Activated CD4-positive, alpha-beta T cell treated with anti-CD3 and anti-CD28 coated beads, Interleukin-2, amount 10 ng/mL, durations not matched to agents 7 days and 5 days (primary cell): ENCODE measurements at regions not wholly inside any gene's neighbourhood (a gene's known extent, or its start where the extent isn't known, plus 50 kb on each side); places are given as distances from the start of the nearest gene placed in this dataset.

ENCODE experiments used
- CTCF ChIA-PET: fragments of 350-600 bp; sonication (Branson Sonifier 250); formaldehyde crosslinking; loops from one replicate; lab custom pipeline; 2021; ENCODE audit warnings: antibody characterized with exemption; lab: Charles Lee
- POLR2A ChIA-PET: fragments of 350-600 bp; sonication (Branson Sonifier 250); formaldehyde crosslinking; loops from one replicate; lab custom pipeline; 2021; ENCODE audit warnings: antibody characterized with exemption; lab: Charles Lee
- DNase-seq: peaks from one replicate; pipeline ENCODE4 v3.0.0-alpha.2; 2020
- H3K27ac Mint-ChIP-seq: one replicate; pipeline ENCODE4 v1.8.0; 2021; ENCODE audit warnings: mild to moderate bottlenecking, moderate library complexity, mixed read lengths
- H3K27me3 Mint-ChIP-seq: one replicate; pipeline ENCODE4 v1.8.0; 2021; ENCODE audit warnings: mixed read lengths
- H3K36me3 Mint-ChIP-seq: one replicate; pipeline ENCODE4 v1.8.0; 2021; ENCODE audit warnings: low read depth, mixed read lengths
- H3K4me1 Mint-ChIP-seq: one replicate; pipeline ENCODE4 v1.8.0; 2021; ENCODE audit warnings: mixed read lengths
- H3K4me3 Mint-ChIP-seq: one replicate; pipeline ENCODE4 v1.8.0; 2021; ENCODE audit warnings: mild to moderate bottlenecking, moderate library complexity, mixed read lengths
- H3K9me3 Mint-ChIP-seq: one replicate; pipeline ENCODE4 v1.8.0; 2021; ENCODE audit warnings: mixed read lengths

DNA sequence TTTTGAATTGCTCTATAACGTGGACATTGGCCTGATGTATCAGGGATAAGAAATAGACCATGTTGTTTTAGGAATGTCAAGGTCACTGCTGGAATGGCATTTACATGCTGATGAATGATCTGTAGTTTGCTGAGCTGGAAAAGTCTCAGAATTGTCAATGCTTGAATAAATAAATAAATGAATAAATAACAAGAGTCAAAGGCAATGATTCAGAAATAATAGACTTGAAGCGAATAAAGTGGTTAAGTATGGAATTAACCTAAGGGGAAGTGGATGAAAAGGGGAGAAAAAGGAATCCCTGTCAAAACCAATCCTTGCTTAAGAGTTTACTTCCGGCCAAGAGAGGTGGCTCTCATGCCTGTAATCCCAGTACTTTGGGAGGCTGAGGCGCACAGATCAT lies 1620.0 kb downstream of the SUCLG1 start:
- CTCF ChIA-PET: no interaction called here
- no peak for DNase-seq
- Mint-ChIP-seq H3K36me3 (no peaks in the 10 kb centered on the region), H3K9me3 (no peaks in the 10 kb centered on the region), H3K4me1 (no peaks in the 10 kb centered on the region), H3K4me3 (no peak overlapping the region), H3K27ac (no peak overlapping the region), H3K27me3 (no peaks in the 10 kb centered on the region)
- POLR2A ChIA-PET: no interaction called here

DNA sequence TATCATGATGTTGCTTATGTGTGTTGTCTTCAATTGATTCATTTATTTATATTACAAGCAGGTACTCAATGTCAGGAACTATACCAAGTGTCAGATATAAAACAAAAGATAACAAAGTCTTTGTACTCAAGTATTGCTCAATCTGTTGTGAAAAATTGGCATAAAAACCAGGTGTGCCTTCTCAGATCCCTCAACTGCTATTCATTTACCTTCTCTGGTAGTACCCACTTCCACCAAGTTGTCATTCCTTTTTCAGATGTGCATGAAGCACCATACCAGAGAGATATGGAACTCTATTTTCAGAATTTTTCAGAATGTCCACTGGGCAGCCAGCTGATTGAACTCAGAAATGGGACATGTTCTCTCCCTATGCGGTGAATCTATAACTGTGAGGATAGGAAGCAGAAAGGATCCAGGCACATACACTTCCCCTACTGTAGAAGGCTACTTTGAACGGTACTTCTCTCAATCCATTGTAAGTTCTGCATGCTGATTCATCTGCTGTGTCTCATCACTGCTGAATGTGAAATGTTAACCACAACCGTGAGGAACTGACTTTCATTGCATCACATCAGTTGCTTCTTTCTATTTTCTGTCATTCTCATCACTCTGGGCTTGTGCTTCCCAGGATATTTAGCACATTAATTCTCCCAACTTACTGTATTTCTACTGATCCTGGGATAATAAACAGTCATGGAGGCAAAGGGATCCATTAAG lies 1621.3 kb downstream of the SUCLG1 start:
- no peak overlapping the region for H3K4me3 Mint-ChIP-seq
- H3K4me1 Mint-ChIP-seq: no peaks in the 10 kb centered on the region
- no peaks in the 10 kb centered on the region for H3K9me3 Mint-ChIP-seq
- H3K27me3 Mint-ChIP-seq: no peaks in the 10 kb centered on the region
- no peak for DNase-seq
- H3K27ac Mint-ChIP-seq: no peak overlapping the region
- ChIA-PET POLR2A (no interaction called here), CTCF (no interaction called here)
- no peaks in the 10 kb centered on the region for H3K36me3 Mint-ChIP-seq

DNA sequence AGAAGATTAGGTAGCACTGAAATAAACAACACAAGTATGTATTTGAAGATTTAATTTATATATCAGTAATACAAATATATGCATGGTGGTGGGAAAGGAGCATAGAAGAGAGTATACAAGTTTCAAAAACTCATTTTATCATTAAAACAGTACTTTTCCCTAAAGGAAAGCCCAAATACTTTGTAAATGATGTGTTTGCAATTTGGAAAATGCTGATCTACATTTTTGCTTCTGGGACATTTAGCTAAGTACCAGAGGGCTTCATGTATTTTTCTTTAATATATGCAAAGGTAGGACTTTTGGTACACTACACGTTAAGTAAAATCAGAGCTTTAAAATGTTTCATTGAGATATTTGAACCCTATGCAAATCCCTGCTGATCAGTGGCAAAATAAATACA lies 1624.2 kb downstream of the SUCLG1 start:
- no peaks in the 10 kb centered on the region for H3K9me3 Mint-ChIP-seq
- H3K27me3 Mint-ChIP-seq: no peaks in the 10 kb centered on the region
- no peaks in the 10 kb centered on the region for H3K4me1 Mint-ChIP-seq
- no peak for DNase-seq
- no peak overlapping the region for H3K27ac Mint-ChIP-seq
- H3K36me3 Mint-ChIP-seq: no peaks in the 10 kb centered on the region
- ChIA-PET POLR2A (no interaction called here), CTCF (no interaction called here)
- H3K4me3 Mint-ChIP-seq: no peak overlapping the region

DNA sequence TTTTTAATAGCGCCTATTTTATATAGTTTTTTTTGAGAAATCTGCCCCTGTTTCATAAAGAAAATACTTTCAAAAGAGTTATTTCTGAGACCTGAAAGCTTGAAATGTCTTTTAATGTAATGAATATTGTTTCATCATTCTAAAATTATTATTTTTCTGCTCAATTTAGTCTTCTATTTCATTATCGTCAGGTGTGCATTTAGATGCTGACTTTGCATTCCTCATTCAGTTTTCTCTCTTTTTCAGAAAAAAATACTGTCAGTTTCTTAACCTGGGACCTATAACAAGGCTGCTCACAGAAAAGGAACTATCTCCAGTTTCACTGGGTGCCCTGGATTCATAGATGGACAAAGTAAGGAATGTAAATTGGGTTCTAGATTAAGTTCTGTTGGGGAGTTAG lies 1631.7 kb downstream of the SUCLG1 start:
- POLR2A ChIA-PET: no interaction called here
- H3K36me3 Mint-ChIP-seq: no peaks in the 10 kb centered on the region
- H3K27me3 Mint-ChIP-seq: no peaks in the 10 kb centered on the region
- no peaks in the 10 kb centered on the region for H3K4me1 Mint-ChIP-seq
- H3K9me3 Mint-ChIP-seq: no peaks in the 10 kb centered on the region
- CTCF ChIA-PET: no interaction called here
- no peak overlapping the region for H3K4me3 Mint-ChIP-seq
- H3K27ac Mint-ChIP-seq: no peak overlapping the region
- DNase-seq: no peak

DNA sequence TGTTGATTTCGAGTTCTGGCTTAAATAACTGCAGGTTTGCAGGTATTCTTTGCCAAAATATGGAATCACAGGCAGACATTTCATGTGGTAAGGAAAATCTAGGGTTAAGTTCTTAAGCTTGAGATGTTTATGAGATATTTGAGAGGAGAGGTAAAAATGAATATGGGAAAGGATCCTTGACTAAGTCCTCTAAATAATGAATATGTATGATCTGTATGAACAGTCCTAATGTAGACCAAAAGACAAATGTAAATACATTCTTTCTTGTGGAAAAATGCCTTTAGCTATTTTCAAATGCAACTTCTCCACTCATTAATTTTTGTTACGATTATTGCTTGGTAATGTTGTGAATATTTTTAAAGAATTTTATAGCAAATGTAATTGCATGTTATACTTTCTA lies 1632.6 kb downstream of the SUCLG1 start:
- ChIA-PET CTCF (no interaction called here), POLR2A (no interaction called here)
- no peaks in the 10 kb centered on the region for H3K36me3 Mint-ChIP-seq
- no peaks in the 10 kb centered on the region for H3K27me3 Mint-ChIP-seq
- no peak overlapping the region for H3K27ac Mint-ChIP-seq
- no peak overlapping the region for H3K4me3 Mint-ChIP-seq
- no peaks in the 10 kb centered on the region for H3K4me1 Mint-ChIP-seq
- H3K9me3 Mint-ChIP-seq: no peaks in the 10 kb centered on the region
- DNase-seq: no peak

DNA sequence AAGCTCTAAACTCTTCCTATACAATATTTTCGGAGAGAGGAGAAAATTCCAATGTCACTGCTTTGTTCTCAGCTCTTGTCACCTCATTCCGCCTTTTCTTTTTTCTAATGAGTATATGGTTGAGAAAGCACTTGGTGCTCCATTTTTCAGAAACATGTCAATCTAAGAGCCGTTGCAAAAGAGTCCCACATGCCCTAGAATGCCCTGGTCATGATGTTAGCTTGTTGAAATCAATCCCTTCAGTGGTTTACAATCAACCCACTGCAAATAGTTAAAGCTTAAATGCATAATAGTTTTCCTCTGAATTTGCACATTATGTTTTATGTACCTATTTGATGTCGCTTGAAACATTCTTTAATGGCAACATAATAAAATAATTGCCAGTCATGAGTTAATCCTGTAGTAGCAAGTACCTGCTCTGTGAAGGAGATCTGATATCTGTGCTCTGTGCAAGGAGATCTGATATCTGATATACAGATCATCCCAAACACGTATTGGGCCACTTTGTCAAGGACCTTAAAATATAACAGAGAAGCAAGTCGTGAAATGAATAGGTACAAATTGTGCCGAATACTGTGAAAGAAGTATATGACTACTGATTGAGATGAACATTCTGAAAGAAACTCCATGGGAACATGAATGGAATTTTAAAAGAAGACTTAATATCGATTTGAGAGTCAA lies 1633.5 kb downstream of the SUCLG1 start:
- no peak overlapping the region for H3K27ac Mint-ChIP-seq
- H3K36me3 Mint-ChIP-seq: no peaks in the 10 kb centered on the region
- POLR2A ChIA-PET: no interaction called here
- CTCF ChIA-PET: no interaction called here
- no peak overlapping the region for H3K4me3 Mint-ChIP-seq
- H3K9me3 Mint-ChIP-seq: no peaks in the 10 kb centered on the region
- no peaks in the 10 kb centered on the region for H3K27me3 Mint-ChIP-seq
- DNase-seq: no peak
- no peaks in the 10 kb centered on the region for H3K4me1 Mint-ChIP-seq

DNA sequence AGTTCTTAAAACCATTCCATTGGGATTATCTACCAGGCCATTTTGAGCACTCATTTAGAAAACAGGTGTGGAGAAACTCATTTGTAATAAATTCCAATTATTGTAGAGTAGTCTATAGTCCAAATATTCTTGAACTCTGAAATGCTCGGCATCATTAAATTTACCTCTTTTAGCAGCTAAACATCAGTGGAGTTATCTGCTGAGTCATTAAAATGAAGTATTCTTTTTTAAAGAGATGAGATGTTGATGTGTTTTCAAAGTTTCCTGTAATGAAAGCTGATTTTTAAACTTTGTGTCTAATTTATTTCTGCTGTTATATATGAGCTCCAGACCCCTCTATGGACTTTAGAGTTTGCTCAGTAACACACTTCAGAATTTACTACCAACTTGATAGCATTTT lies 1635.2 kb downstream of the SUCLG1 start:
- Mint-ChIP-seq H3K27ac (no peak overlapping the region), H3K27me3 (no peaks in the 10 kb centered on the region), H3K9me3 (peaks cover 3% of the 10 kb centered on the region), H3K4me1 (no peaks in the 10 kb centered on the region), H3K4me3 (no peak overlapping the region), H3K36me3 (no peaks in the 10 kb centered on the region)
- CTCF ChIA-PET: no interaction called here
- no peak for DNase-seq
- POLR2A ChIA-PET: no interaction called here

DNA sequence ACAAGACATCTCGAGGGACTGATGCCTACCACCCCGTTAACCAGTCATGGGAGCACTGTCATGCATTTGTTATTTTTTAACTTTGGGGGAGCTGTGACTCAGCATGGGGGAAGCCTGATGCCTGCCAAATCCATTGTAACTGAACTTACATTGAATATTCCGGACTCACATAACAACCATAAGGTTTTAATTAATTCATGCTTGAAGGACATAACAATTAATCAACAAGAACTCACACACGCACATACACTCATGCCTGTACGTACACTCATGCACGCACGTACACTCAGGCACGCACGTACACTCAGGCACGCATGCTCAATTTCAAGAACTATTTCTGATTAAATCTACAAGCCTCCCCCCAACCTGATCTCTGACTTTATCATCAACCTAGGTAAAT lies 1639.1 kb downstream of the SUCLG1 start:
- H3K9me3 Mint-ChIP-seq: peaks cover 3% of the 10 kb centered on the region
- no peak overlapping the region for H3K4me3 Mint-ChIP-seq
- no peak for DNase-seq
- H3K36me3 Mint-ChIP-seq: no peaks in the 10 kb centered on the region
- H3K27me3 Mint-ChIP-seq: no peaks in the 10 kb centered on the region
- H3K4me1 Mint-ChIP-seq: no peaks in the 10 kb centered on the region
- POLR2A ChIA-PET: no interaction called here
- CTCF ChIA-PET: no interaction called here
- H3K27ac Mint-ChIP-seq: no peak overlapping the region

DNA sequence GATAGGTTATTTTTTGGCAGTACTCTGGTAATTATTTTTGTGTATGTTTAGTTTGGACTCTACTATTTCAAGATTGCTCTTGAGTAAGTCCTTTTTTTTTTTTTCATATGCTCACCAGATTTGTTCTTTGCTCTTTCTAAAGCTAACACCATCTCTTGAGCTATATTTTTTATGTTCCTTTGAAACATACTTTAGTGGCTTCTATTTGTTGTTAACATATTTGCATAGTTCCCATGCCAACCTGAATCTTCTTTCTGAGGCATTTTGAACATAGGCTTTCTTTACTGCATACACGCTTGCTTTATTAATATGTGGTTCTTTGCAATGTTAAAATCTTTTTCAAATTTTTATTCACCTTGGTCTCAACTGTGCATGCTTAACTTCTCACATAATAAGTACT lies 1644.9 kb downstream of the SUCLG1 start:
- Mint-ChIP-seq H3K9me3 (no peaks in the 10 kb centered on the region), H3K36me3 (no peaks in the 10 kb centered on the region), H3K27ac (no peak overlapping the region), H3K27me3 (no peaks in the 10 kb centered on the region), H3K4me3 (no peak overlapping the region), H3K4me1 (no peaks in the 10 kb centered on the region)
- CTCF ChIA-PET: no interaction called here
- POLR2A ChIA-PET: no interaction called here
- no peak for DNase-seq

DNA sequence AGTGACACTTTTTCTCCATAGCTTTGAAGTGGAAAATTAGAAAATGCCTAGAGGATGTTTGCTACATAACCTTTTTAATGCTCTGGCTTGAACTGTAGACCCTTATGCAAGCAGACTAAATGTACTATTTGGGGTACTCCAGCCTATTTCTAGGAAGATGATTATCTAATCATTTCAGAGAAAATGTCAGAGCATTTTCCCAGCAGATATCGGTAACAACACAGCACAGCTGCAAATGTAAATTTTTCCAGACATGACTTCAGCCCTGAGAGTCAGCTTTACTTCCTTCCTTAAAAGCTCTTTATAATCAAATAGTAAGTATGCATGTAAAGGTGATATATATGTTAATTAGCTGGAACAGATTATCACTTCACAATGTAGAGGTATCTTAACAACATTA lies 1647.1 kb downstream of the SUCLG1 start:
- CTCF ChIA-PET: no interaction called here
- Mint-ChIP-seq H3K36me3 (no peaks in the 10 kb centered on the region), H3K27ac (no peak overlapping the region), H3K4me1 (no peaks in the 10 kb centered on the region), H3K27me3 (no peaks in the 10 kb centered on the region), H3K4me3 (no peak overlapping the region), H3K9me3 (no peaks in the 10 kb centered on the region)
- POLR2A ChIA-PET: no interaction called here
- DNase-seq: no peak

DNA sequence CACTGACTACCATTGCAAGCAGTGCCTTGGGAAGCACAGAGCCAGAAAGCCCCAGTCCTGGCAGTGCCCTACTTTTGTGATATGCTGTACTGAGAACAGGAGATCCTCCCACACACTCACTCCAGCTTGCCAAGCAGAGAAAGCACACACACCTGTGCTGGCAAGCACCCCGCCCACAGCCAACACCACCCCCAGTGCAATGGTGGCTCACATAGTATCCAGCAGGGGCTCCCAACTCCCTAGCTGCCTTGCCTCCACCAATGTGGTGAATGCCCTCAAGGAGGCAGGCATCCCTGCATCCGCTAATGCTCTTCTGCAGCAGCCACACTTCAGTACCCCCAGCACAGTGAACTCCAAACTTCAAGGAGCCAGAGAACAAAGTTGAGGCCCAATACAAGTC lies 1655.8 kb downstream of the SUCLG1 start:
- Mint-ChIP-seq H3K4me1 (no peaks in the 10 kb centered on the region), H3K9me3 (peaks cover 14% of the 10 kb centered on the region), H3K27me3 (no peaks in the 10 kb centered on the region), H3K36me3 (no peaks in the 10 kb centered on the region), H3K27ac (no peak overlapping the region), H3K4me3 (no peak overlapping the region)
- ChIA-PET POLR2A (no interaction called here), CTCF (no interaction called here)
- no peak for DNase-seq

DNA sequence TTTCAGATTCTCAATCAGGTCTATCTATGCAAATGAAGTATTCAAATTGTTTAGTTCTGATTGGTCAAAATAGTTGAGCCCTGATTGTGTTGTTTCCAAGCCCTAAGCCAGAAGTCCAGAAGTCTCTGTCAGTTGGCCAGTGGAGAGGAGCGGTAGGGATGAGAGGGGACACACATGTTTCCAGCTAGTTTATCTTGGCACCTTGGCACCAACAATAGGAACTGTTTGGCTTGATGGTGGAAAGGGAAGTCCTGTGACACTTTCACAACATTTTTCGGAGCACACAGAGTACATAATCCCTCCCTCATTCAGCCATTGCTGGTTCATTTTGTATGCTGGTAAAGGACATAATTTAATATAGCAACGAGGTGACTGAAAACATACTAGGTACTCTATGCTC lies 1661.6 kb downstream of the SUCLG1 start:
- ChIA-PET POLR2A (no interaction called here), CTCF (no interaction called here)
- no peaks in the 10 kb centered on the region for H3K4me1 Mint-ChIP-seq
- H3K27ac Mint-ChIP-seq: no peak overlapping the region
- DNase-seq: no peak
- H3K9me3 Mint-ChIP-seq: no peaks in the 10 kb centered on the region
- H3K4me3 Mint-ChIP-seq: no peak overlapping the region
- H3K36me3 Mint-ChIP-seq: no peaks in the 10 kb centered on the region
- H3K27me3 Mint-ChIP-seq: no peaks in the 10 kb centered on the region

DNA sequence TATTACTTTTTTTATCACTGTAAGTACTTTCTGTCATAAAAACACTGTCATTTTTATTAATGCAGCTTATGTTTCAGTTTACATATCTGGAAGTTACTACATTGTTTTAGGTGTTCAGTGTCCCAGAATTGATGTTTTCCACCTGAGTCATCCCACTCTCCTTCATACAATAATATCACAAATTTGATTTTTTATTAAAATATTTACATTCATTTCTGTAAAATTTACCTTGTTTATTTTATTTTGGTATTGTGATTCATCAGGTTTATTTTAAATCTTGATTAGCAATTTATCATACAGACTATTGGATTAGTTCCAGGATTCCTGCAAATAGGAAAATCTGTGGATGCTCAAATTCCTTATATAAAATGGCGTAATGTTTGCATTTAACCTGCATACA lies 1662.9 kb downstream of the SUCLG1 start:
- POLR2A ChIA-PET: no interaction called here
- H3K4me3 Mint-ChIP-seq: no peak overlapping the region
- no peak overlapping the region for H3K27ac Mint-ChIP-seq
- CTCF ChIA-PET: no interaction called here
- no peak for DNase-seq
- no peaks in the 10 kb centered on the region for H3K27me3 Mint-ChIP-seq
- no peaks in the 10 kb centered on the region for H3K36me3 Mint-ChIP-seq
- H3K4me1 Mint-ChIP-seq: no peaks in the 10 kb centered on the region
- no peaks in the 10 kb centered on the region for H3K9me3 Mint-ChIP-seq

DNA sequence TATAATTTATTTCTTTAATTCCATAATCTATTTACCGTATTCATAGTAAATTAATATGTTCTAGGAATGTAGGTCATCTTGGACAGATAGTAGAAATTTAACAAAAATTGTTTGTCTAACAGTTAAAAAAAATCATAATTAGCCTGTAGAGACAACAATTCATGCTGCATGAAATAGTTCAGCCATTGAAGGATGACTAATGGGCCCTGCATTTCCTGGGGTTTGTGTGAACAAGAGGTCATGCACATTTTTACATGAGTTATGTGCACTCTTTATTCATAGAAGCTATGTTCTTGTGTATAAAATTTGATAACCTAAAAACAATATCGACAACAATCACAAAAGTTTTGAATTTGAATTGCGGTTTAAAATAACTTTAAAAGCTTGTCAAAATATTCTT lies 1663.6 kb downstream of the SUCLG1 start:
- ChIA-PET CTCF (no interaction called here), POLR2A (no interaction called here)
- no peaks in the 10 kb centered on the region for H3K9me3 Mint-ChIP-seq
- DNase-seq: no peak
- no peaks in the 10 kb centered on the region for H3K27me3 Mint-ChIP-seq
- H3K4me1 Mint-ChIP-seq: no peaks in the 10 kb centered on the region
- no peaks in the 10 kb centered on the region for H3K36me3 Mint-ChIP-seq
- H3K4me3 Mint-ChIP-seq: no peak overlapping the region
- H3K27ac Mint-ChIP-seq: no peak overlapping the region
